GM18517 (cell line): ENCODE measurements at regions not wholly inside any gene's neighbourhood (a gene's known extent, or its start where the extent isn't known, plus 50 kb on each side); places are given as distances from the start of the nearest gene placed in this dataset.
"Not testable (repeated sequence)": the region's sequence is repeated elsewhere in the genome, so short reads cannot be mapped to it uniquely, and the experiment has no call there.

Experiments used
- ATAC-seq: cut with Tn5 transposase; IDR thresholded peaks from one replicate; pipeline ENCODE4 v1.9.1; 2021; ENCODE audit warnings: mild to moderate bottlenecking, moderate library complexity; ENCODE audit not compliant: unreplicated experiment

DNA sequence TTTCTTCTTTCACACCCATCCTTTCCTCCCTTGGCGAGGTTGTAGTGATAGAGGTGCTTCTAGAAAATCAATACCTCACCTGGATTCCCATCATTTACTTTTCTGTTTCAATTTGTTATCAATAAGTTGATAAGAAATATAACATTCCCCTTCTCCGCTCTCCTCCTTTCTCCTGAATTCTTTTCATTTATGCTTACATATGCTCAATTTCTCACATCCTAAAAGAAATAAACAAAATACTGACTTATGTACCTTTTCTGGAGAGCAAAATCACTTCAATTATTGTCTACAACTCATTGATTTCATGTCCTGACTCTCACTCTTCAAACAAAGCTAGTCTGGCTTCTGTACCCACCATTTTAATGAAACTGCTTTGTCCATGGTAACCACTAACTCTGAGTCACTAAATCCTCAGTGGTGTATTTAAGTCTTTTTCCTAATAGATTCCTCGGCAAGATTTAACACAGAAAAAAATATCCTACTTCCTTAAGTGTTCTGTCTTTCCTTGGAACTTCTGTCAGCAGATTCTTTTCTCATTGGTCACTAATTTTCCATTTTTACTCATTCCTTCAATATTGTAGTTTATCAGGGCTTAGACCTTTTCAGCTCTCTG is 289.6 kb downstream of the RFPL4B start:
- no peak for ATAC-seq

DNA sequence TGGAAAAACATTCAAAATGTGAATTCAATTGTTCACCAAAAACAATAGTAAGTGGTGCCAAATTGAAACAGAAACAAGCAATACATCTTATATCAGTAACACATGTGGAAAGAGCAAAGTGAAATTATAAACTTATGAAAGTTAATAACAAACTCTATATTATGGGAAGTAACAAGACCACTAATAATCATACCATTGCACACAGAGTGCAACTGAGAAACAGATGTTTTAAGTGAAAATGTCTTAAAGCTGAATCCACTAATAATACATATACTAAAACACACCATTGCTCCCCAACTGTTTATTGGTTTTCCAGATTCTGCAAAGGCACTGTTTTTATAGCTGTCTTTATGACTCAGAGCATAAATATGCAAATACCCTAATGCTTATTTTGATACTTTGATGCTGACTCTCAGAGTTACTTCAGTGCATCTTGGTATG is 292.3 kb downstream of the RFPL4B start:
- no peak for ATAC-seq

DNA sequence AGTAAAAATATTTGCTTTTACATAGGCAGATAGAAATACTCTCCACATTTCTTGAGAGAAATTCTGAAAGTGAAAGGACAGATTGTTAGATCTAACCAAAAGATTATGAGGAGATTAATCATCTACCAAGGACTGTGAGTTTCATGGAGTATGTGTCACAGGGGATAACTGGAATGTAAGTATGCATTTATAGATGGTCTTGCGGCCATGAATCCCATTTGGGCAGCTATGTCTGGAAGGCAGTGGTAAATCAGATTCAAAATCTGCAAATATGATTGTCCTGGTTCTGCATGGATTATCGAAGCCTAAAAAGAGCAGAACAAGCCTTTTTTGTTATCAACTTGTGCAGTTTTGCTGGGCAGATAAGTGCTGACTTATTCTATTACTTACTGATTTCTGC is 293.8 kb downstream of the RFPL4B start:
- ATAC-seq = no peak

- ATAC-seq = no peak
Measured at GRCh38 chr6:112649853-112650252, 302.7 kb downstream of the RFPL4B start.

- ATAC-seq = no peak
Measured at GRCh38 chr6:112651239-112651638, 304.1 kb downstream of the RFPL4B start.

GRCh38 chr6:112659912-112660311 is 312.8 kb downstream of the RFPL4B start:
- ATAC-seq = no peak

DNA sequence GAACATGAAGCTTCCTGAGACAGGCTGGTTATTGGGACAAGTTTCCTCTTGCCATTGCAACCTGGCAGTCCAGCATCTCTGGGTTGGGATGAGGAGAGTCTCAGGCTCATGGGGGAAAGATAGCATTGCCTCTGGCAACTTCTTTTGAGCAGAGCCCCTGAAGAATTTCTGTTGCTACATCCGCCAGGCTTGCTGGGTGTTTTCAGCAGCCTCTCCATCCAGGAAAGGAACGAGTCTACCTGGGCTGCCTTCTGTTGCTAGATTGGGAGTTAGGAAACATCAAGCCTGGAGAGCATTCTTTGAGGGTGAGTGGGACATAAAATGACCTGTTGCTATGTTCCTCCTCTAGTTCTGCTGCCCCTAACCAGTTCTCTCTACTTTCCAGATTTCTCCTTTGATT is 313.5 kb downstream of the RFPL4B start:
- no peak for ATAC-seq

DNA sequence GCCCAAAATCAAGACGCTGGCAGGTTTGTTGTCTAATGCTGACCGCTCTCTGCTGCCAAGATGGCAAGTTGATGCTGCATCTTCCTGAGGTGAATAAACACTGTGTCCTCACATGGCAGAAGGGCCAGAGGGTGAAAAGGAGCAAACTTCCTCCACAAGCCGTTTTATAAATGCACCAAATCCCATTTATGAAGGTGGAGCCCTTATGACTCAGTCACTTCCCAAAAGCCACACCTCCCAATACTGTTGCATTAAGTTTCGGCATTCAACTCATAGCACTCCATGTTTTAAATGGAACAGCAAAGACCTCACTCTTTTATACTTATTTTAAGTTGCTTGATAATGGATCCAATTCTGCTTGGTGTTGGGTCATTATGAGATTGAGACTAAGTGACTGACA is 316.6 kb downstream of the RFPL4B start:
- ATAC-seq = no peak

GRCh38 chr6:112665114-112665513 is 318.0 kb downstream of the RFPL4B start:
- no peak for ATAC-seq

GRCh38 chr6:112665815-112666214 is 318.7 kb downstream of the RFPL4B start:
- ATAC-seq = no peak

GRCh38 chr6:112667427-112667826 is 320.3 kb downstream of the RFPL4B start:
- ATAC-seq = no peak

DNA sequence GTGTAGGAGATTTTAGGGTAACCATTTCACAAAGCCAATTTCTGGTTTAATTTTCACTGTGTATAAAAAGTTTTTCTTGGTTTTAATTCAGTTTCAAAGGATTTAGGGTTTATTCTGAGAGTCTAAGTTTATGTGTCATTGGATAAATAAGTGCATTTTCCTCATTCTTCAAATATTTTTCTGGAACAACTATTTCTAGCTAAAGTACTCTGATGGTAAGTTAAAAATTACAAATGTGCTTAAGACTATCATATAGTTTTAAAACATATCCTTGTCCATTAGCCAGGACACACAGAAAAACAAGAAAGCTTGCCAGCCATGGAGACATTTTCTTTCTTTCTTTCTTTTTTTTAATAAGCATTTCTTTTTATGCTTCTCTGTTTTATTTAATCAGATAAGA is 333.0 kb downstream of the RFPL4B start:
- ATAC-seq = no peak

- no peak for ATAC-seq
Measured at GRCh38 chr6:112682071-112682470, 334.9 kb downstream of the RFPL4B start.

DNA sequence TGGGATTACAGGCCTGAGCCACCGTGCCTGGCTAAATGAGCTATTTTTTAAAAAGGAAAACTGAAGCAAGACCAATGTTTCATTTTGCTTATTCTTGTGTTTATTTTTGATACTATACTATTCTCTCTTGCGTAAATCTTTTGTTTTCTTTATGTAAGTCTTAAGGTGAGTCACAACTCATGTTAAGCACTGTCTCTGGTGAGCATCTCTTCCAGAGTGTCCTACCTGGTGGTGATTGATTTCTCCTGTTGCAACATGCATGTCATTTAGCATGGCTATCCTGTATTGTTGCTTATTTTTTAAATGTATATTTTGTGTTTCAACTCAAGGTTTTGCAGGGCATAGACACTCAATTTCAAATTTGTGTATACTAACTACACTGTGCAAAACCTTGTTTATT is 336.0 kb downstream of the RFPL4B start:
- no peak for ATAC-seq

GRCh38 chr6:112683926-112684325 is 336.8 kb downstream of the RFPL4B start:
- ATAC-seq = no peak

GRCh38 chr6:112685521-112686220 is 338.5 kb downstream of the RFPL4B start:
- not testable (repeated sequence) for ATAC-seq

DNA sequence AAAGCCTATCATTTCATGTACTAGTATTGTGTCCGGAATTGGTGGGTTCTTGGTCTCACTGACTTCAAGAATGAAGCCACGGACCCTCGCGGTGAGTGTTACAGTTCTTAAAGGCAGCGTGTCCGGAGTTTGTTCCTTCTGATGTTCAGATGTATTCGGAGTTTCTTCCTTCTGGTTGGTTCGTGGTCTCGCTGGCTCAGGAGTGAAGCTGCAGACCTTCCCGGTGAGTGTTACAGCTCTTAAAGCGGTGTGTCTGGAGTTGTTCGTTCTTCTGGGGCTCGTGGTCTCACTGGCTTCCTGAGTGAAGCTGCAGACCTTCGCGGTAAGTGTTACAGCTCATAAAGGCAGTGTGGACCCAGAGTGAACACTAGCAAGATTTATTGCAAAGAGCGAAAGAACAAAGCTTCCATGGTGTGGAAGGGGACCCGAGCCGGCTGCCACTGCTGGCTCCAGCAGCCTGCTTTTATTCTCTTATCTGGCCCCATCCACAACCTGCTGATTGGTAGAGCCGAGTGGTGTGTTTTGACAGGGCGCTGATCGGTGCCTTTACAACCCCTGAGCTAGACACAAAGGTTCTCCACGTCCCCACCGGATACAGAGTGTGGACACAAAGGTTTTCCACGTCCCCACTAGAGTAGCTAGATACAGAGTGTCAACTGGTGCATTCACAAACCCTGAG is 341.5 kb downstream of the RFPL4B start:
- not testable (repeated sequence) for ATAC-seq

- ATAC-seq = not testable (repeated sequence)
Measured at GRCh38 chr6:112689183-112689858, 342.2 kb downstream of the RFPL4B start.

- ATAC-seq = no peak
Measured at GRCh38 chr6:112690497-112691202, 343.5 kb downstream of the RFPL4B start.

- no peak for ATAC-seq
Measured at GRCh38 chr6:112691289-112691688, 344.2 kb downstream of the RFPL4B start.

GRCh38 chr6:112695001-112695400 is 347.9 kb downstream of the RFPL4B start:
- ATAC-seq = no peak
